Kidney tubule cell (primary cell): ENCODE measurements at regions not wholly inside any gene's neighbourhood (a gene's known extent, or its start where the extent isn't known, plus 50 kb on each side); places are given as distances from the start of the nearest gene placed in this dataset.
"Not testable (repeated sequence)": the region's sequence is repeated elsewhere in the genome, so short reads cannot be mapped to it uniquely, and the experiment has no call there.

Source experiments
- DNase-seq: peaks from one replicate; pipeline ENCODE4 v3.0.0-alpha.2; 2018; ENCODE audit warnings: low spot score

DNA sequence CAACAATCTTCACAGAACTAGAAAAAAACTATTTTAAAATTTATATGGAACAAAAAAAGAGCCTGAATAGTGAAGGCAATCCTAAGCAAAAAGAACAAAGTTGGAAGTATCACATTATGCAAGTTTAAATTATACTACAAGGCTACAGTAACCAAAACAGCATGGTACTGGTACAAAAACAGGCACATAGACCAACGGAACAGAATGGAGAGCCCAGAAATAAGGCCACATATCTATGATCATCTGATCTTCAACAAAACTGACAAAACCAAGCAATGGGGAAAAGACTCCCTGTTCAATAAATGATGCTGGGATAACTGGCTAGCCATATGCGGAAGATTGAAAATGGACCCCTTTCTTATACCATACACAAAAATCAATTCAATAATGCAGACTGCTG is 74.4 kb upstream of the RTN4 start:
- not testable (repeated sequence) for DNase-seq

DNA sequence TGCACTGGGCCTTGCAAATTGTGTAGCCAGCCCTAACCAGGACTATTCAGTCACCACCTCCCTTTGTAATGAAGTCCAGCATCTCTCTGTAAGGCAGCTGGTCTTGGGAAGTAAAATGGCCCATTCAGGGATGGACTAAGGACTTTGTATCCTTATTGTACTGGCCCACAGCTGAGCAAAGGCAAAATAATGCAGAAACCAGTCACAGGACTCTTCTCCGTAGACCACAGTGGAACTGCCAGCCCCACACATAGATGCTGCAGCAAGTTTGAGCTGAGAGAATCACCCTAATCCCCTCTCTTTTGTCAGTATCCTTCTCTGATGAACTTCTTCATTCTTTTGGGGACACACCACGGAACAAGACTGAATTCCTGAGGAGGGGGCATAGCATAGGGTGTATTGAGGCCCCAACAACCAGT is 73.6 kb upstream of the RTN4 start:
- DNase-seq: no peak

DNA sequence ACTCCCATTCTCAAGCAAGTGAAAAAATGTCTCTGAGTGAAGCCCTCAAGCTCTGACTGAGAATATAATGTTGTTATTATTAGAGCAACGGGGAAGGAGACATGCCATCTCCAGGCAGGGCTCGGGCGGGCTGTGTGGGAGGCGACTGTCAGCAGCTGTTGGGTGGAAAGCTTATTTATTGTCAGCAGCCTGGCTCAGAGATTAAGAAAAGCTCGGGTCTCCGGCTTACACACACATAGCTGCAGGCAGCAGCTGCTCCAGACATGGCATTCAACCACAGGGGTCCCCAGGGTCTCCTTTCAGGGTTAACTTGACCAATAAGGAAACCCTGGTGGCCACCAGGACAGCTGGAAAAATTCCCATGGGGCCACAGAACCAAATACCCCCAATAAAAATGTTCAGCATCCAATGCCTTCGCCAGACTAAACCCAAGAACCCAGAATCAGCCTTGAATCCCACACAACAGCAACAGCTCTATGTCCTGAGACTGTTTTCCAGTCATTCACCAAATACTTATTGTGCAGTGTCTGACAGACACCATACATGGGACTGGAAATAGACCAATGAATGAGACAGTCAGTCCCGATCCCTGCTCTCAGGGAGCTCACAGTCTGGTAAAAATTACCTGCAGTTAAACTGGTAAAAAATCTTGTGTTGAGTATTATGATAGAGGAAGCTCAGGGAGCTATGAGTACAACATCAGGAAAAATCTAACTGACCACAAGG is 70.5 kb upstream of the RTN4 start:
- DNase-seq: no peak

DNA sequence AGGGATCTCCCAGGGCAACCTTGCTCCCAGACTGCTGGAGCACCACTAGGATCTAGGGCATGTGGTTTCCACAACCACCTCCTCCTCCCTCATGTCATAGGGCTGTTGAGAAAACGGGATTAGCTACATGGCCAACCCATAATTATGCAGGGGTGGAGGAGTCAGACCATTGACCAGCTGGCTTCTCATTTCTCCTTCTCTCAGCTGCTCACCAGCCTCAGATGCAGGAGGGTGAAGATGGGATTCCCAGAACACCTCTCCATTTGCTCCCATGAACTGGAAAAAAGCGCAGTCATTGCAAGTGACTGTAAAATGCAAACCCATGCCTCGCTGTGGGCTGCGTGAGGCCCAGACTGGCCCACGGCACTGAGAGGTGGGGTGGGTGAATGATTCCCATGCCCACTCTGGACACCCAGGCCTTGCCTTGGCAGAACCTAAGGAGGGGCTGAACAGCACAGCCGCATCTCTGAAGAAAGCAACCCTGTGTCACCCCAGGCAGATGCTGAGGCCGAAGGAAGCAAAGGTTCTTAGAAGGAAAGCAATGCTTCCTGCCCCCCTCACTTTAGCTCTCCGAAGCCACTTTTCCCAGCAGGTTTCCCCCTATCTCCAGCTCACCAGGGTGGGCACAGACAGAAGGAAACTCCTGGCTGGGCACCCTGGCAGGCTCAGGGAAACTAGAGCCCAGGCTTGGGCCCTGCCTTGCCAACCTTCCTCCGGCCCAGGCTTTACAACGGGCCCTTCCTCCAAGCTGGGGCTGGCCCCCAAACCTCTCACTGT is 69.6 kb upstream of the RTN4 start:
- DNase-seq: no peak

DNA sequence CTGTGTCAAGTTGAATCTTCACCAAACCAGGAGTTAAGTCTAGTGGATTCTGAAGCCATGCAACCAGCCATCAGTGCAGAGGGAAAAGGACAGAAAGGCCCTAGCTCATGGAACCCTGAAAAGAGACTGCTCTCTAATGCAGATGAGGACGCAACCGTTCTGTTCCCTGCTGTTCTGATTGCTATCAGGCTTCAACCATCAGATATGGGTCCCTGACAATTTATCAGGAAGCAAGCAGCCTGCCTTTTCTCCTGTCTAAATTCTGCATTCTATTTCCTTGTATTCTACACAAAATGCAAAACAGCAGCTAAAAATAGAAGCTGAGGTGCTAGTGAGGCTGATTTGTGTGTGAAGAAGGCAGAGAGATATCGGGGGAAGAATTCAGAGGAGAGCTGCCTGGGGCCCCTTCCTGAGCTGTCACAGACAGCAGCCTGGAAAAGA is 68.4 kb upstream of the RTN4 start:
- no peak for DNase-seq

DNA sequence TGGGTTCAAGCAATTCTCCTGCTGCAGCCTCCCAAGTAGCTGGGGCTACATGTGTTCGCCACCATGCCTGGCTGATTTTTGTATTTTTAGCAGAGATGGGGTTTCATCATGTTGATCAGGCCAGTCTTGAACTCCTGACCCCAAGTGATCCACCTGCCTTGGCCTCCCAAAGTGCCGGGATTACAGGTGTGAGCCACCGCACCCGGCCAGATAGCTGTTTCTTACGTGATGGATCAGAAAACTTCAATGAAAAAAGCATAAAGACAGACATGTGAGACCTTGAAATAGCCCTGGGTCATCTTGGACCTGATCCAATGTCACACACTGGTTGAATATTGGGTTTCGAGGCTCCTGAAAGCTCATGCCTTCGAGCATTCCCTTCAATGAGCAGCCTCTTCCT is 66.7 kb upstream of the RTN4 start:
- DNase-seq: no peak

DNA sequence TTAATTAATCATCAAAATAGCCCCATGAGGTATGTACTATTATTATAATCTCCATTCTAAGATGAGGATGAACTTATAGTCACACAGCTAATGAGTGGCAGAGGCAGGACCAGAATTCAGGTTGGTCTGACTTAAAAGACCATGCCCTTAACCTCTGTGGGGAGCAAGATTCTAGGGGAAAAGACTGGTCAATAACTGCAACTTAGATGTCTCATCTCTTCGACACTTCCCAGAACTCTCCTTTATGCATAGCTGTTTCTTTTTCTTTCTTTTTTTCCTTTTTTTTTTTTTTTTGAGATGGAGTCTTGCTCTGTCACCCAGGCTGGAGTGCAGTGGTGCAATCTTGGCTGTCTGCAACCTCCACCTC is 66.3 kb upstream of the RTN4 start:
- DNase-seq: no peak

DNA sequence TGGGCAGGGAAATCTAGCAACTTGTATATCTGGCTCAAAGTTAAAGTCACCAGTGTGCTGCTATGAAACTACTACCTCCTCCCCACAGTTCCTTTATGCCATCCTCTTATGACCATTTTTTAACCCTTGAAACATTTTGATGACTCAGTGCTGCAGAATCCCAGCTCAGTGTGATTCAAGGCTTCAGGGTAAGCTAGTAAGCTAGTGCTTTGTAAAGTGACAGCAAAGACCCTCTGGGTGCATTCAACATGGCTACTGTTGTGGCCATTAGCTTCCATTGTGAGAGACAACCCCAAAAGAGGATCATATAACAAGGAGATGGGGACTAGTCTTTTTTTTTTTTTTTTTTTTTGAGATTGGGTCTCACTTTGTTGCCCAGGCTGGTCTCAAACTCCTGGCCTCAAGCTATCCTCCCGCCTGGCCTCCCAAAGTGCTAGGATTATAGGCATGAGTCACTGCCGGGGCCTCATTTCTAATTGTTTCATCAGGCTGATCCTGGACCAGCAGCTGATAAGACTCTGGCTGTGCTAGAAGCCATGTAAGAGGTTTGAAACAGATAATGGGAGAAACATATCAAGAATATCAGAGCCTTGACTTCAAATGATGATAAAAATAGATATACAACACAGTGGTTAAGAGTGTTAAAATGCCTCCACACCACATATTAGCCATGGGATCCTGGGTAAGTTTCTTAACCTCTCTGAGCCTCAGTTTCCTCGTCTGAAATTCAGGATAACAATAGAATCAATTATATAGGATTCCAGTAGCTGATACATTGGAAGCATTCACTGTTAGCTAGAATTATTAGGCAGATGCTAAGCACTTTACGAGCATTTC is 65.7 kb upstream of the RTN4 start:
- DNase-seq: peak; percentile 74

DNA sequence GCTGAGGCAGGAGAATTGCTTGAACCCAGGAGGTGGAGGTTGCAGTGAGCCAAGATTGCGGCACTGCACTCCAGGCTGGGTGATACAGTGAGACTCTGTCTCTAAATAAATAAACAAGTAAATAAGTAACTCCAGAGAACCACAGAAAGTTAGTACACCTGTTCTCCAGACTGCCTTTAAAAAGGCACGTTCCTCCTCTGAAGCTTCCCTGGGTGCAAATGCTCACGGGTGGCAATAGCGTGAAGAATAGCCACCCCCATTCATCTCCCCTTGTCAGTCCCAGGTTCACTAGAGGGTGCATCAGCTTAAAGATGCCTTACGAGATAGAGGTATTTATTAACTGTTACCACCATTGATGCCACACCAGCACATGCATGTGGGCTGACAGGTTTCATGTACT is 64.3 kb upstream of the RTN4 start:
- no peak for DNase-seq

DNA sequence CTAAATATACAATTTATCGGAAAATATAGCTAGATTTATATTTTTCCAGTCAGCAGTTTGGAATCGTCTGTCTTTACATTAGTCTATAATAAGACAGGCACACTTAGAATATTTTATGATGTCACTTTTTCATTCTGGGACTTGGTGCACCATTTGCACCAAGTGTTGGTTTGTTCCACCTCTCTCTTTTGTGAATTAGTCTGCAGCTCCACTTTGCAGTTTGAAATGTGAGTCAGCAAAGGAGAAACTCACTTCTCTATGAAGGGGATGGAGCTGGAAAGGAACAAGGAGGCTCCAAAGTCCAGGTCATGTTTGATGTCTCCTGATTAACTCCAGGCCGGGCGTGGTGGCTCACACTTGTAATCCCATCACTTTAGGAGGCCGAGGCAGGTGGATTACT is 63.8 kb upstream of the RTN4 start:
- DNase-seq: no peak

DNA sequence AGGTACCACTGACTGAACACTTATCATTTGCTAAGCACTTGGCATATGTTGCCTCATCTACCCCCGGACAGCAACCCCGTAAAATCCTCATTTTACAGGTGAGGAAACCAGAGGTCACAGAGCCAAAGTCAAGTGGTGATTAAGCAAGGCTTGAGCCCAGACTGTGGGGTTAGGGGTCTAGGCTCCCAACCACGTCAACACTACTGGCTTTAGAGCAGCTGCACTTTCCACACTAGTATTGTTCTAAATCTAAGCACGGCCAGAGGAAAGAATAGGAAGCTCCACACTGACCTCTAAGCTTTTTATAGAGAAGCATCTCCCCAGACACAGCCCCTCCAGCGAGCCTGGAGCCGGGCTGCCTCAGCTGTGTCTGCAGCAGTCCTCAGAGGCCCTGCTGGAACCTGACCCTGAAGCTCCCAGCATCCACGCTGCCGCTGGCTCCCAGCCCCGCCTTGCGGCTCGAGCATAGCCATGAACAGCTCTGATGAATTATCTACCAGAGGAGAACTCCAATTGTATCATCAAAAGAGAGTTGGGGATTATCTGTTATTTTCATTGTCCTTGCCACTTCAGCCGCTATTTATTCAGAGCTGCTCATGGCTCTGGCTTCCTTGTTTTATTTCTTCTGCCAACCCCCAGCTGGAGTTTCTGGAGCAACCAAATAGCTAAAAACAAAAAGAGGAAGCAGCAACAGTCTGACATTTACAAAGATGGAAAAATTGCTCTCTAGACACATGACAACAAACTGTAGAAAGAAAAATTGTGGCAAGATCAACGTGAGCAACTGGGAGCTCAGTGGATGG is 62.2 kb upstream of the RTN4 start:
- DNase-seq: no peak

DNA sequence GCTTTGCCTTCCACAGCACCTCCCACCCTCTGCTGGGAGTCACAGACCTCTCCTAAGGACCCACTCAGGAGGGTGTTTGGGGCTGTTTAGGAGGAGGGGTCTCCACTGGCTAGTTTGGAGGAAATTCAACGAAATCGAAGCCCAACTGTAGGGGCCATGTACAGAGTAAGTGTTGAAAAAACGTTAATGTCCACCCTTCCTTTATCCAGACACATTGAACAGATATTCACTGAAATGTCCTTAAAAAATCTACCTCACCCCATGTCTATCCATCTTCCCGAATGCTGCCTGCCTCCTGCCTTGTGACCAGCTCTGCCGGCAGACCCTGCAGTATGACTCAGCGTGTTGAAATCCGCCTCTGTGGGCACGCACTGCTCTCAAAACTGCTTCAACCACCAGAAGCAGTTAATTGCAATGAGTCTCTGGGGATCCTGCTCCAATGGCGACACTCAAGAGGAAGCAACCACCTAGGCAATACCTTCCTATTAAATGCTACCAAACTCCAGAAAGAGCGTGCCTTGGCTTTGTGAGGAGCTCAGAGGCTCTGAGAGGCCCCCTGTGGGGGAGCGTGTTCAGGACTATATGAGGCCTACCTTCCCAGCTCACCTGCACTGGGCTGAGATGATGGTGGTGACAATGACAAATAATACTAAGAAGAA is 61.4 kb upstream of the RTN4 start:
- DNase-seq: peak; percentile 73

DNA sequence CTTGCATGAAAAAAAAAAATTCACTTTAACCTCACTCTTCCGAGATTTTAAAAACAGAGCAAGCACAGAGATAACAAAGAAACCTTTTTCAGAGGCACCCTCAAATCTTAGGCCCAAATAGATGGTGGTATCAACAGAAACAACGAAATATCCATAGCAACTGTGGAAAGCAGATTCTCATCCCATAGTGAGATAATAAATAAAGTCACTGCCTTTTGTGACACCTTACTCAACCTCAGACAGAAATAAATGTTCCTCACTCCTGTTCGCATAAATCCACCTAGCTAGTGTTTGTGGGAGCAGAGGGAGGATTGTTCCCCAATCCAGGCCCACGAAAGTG is 60.9 kb upstream of the RTN4 start:
- no peak for DNase-seq

DNA sequence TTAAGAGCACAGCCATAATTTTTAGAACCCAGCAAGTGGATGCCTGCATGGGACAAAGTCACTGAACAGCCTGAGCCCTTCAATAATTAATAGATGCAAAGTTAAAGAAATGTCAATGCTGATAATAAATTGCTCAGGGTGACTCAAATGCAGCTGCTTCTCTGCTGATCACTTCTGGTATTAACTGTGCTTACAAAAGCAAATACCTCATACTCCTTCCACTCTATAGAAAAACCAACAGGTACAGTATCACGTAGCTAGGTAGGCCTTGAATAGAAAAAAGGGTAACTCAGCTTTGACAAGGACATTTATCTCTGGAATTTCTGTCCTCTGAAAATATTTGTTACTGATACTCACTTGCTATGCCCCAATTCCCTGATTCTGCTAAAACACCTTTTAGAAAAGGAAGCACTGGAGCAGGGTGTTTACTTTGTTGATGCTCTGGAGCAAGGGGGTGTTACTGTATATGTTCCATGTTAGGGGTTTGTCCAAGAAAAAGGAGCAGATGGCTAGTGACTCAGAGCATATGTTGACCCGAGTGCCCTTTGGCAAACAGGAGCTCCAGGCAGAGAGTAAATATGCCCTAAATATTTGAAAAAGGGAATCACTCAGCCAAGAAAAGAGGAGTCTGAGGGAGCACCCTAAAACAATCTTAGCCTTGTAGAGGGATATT is 59.1 kb upstream of the RTN4 start:
- DNase-seq: peak; percentile 66

DNA sequence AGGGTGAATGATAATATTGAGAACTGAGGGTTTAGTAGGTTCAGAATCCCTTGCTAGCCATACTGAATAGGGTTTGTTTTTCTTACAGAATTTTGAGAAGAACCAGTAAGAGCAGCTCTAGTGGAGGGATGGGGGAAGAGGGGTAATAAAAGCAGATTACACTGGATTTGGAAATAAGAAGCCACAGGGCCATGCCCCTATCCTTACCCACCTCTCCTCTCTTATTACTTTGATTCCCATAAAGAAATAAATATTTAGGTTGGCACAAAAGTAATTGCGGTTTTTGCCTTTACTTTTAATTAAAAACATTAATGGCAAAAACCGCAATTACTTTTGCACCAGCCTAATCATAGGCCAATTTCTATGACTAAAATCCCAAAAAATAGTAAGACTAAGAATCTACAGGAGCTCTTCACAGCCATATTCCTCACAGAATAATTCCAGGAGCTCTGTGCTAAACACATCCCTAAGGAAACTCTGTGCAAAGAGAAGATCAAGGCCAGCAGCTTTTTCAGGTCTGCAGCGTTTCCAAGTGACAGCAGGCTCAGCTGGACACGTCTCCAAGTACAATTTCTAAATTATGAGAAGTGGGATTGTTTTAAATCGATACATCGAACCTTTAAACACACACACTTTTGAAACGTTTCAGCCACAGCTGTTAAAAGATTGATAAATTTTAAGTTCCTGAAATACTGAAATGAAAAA is 58.4 kb upstream of the RTN4 start:
- no peak for DNase-seq

DNA sequence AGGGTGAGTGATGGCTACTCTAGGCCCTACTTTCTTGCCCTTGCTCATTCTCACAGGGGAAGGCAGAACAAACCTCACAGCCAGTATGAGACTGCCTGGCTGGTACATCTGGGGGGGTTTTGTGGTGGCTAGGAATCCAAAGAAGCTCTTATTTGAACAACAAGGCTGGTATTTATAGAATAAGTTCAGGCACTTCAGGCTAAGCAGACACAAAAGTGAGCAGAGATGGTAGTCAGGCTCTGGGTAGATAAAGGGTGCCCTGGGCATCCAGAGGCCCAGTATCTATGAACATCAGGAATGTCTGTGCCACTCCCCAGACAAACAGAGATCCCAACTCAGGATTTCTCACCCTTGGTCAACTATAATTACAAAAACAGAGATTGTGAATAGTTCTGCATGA is 57.2 kb upstream of the RTN4 start:
- peak; percentile 13 for DNase-seq

DNA sequence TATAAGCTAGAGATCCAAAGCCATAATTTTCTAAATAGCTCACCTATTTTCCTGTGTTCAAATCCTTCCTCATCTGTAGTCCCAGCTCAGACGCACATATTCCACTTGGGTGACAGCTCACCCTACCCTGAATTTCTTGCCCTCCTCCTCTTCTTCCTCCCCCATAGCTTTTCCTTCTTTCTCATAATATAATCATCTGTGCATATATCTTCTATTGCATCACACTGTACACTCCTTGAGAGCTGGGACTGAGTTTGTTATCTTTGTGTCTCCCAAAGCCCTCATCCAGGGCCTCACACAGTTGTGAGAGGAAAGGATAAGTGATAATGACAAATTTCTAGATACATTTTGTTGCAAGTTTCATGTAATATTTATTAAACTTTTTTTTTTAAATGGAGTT is 55.9 kb upstream of the RTN4 start:
- DNase-seq: no peak

DNA sequence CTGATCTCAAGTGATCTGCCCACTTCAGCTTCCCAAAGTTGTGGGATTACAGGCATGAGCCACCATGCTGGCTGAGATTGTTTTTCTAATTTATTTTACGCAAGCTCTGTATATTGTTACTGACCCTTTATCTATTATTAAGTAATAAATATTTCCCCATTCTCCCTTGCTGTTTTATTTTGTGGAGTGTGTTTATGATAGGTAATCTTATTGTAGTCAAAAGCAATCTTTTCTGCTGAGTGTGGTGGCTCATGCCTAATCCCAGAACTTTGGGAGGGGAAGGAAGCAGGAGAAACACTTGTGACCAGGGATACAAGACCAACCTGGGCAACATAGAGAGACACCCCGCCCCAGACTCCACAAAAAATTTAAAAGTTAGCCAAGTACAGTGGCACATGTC is 55.2 kb upstream of the RTN4 start:
- no peak for DNase-seq

DNA sequence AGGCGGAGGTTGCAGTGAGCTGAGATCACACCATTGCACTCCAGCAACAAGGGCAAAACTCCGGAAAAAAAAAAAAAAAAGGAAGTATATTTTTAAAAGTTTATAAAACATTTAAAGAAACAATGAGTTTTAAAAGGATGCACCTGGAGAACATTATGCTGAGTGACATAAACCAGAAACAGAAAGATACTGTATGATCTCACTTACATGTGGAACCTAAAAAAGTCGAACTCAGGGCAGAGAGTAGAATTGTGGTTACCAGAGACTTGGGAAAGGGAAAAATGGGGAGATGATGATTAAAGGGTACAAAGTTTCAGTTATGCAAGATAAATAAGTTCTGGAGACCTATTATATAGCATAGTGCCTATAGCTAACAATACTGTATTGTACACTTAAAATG is 52.8 kb upstream of the RTN4 start:
- DNase-seq: no peak

DNA sequence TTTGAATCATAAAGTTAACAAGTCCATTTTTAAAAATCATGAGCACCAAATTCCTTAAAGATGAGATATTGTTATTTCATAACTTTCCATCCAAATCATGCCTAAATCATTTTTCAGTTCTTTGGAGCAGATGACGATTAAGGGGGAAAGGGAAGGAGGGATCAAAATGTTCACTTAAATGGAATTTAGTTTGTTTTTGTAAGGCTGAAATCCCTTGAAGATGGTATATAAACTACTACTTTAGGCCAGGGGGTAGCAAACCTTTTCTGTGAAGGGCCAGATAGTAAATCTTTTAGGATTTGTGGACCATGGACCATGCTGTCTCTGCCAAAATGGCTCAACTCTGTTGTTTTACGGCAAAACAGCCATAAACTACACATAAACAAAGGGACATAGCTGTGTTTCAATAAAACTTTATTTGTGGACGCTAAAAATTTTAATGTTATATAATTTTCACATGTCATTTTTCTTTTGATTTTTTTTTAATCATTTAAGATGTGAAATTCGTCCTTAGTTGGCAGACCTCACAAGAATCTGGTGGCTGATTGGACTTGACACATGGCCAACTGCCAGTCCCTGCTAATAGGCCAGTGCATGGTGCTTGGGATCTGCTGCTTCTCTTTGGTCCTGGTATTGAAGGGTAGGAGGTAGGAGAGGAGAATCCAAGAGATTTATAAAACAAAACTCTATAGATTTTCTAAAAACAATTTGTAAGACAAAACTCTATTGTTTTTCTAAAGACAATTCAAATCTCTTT is 52.0 kb upstream of the RTN4 start:
- no peak for DNase-seq
